ENCODE measurements at regions not wholly inside any gene's neighbourhood (a gene's known extent, or its start where the extent isn't known, plus 50 kb on each side); places are given as distances from the start of the nearest gene placed in this dataset.

DNA sequence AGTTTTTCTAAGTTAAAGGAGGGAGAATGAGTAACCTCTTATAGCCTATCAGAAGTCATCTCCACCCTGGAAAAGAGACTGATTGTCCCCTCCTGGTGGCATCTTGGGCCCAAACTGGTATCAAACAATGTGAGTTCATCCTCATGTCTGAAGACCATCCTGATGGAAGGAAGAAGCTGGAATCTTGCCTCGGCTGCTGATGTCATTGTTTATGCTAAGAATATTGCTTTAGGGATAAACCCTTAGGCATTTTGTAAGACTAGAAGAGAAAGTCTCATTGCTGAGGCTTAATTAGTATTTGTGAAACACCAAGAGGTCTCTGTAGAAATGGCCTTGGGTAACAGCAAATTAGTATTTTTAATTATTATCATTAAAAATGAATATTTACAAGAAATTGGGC, 65.7 kb upstream of the KCNN2 start:
- DNase-seq, result no peak

DNA sequence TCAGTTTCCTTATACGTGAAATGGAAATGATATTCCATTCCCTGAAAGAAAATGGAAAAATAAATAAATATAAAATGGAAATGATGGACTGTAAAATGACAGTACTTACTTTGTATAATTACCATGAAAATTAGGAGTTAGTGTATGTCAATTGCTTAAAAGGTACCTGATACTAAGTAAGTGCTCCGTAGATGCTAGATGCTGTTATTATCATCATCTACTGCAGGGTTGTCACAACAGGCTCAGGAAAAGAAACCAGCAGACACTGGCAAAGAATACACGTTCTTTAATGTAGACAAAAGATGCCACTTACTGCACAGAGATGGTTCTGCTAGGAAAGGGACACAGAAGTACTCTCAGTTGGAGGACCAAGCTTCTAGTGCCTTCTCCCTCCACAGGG, 64.0 kb upstream of the KCNN2 start:
- no peak for DNase-seq

DNA sequence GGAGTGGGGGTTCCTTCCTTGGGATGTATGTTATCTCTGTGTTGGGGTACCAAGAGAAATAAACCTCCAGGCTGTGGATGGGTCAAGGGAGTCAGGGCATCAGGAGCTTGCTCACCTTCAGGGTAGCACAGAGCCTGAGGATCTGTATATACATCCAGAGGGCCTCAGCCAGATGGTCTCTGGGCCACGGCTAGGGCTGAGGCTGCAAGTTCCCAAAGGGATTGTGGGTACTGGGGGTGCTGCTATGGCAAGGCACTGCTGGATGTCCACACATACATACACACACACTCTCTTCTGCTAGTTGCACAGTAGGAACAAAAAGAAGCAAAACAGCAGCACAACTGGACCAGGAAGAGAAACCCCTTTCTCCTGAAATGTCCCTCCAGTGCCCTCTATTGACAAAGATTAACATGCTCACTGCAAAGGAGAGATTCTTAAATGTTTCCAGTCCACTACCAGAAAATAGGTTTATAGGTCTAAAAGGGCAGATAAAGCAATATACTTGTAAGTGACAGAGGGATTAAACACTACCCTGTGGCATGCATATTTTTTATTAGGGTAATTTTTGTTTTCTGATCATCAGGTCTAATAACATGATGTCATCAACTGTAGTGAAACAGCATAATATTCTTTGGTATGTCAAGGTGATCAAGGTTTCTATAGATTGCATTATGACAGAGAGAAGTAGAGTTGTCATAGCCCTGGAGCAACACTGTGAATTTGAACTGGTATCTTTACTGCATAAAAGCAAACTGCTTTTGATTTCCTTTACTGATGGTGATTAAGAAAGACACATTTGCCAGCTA, 56.3 kb upstream of the KCNN2 start:
- peak; percentile 68 for DNase-seq

DNA sequence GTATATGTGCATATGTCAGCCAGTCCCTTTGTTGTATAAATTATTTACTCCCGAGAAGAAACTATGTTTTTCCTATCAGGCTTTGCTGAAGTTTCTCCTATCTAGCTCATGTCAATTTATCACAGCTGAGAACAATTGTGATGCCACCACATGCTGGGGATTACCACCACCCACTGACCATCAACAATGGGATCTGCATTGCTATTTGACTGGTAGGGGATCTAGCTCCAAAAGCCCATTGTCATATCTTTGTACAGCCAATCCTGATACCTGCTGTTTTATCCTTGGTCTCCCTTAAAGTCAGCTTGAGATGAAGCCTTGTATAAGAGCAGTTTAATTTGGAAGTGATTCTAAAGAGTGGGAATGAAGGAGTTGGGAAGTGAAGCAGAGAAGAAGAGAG, 53.9 kb upstream of the KCNN2 start:
- DNase-seq, result peak; percentile 78

DNA sequence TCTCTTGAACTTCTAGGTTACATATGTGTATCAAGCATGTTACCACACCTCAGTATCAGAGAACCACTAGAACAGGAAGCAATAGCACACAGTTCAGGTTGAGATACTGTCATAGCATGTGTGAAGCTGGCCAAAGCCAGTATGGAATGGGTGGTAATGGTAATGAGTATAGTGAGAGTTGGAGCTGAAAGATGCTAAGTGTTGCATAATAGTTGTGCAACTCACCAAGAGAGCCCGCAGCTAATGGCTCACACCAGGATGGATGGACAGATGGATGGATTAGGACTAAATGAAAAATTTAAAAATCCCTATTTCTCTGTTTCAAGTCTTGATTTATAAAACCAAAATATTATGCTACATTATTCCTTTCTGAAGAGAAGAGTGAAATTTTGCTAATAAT, 53.4 kb upstream of the KCNN2 start:
- no peak for DNase-seq

DNA sequence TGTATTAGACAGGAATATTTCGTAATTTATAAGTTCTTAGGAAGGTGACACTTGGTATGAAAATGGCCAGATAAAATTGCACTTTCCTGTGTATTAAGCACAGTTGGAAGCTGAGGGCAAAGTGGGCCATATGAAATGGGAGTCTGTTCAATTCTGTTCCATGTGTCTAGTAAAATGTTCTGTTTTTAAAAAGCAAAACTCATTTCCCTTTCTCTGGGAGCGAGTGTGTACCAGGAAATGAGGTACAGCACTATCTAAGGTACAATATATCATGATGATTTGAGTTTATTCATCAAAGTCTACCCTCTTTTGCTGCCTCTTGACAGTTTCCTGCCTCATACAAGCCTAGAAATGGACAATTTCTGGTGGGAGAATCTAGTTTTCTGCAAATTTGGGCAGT, 51.2 kb upstream of the KCNN2 start:
- DNase-seq, result no peak

DNA sequence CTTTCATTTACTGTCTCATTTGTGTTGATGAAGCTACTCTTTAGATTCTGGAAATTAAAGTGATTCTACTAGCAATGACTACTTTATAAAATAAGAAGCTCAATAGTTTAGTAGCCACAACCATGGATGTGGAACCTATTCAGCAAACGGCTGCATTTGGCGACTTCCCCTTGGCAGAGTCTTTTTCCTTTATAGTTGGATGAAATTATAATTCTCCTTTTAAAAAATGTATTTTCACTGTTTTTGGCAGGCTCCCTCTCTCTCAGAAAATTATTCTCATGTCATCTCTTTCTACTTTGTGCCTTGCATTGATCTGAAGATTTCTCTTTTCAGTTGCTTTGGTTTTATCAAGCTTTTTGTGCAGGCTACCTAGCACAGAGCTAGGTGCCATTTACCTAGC, 50.6 kb upstream of the KCNN2 start:
- no peak for DNase-seq

DNA sequence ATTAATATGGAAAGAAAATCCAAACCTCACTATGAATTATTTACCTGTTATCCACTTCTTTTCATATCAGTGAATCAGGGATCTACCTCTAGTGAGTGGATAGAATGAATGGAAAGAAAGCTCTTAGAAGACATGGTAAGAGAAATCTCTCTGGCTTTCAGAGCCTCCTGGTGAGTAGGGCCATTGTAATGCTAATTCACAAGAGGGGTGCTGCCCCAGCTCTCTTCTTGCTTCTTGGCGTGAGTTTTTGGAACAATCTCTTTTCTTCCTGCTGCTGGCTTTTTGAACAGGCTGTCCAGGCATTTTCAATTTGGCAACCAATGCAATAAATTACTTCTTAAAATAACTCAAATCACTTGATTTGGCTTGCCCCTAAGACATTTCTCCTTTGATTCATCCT, 49.9 kb upstream of the KCNN2 start:
- DNase-seq, result no peak
